ENCODE measurements at regions not wholly inside any gene's neighbourhood (a gene's known extent, or its start where the extent isn't known, plus 50 kb on each side); places are given as distances from the start of the nearest gene placed in this dataset.

GRCh38 chr5:34495178-34495577 lies 160.9 kb upstream of the RAI14 start:
- no peak overlapping the region for H3K27ac ChIP-seq
- TF ChIP-seq POLR2A (IDR thresholded peaks at IDR 0.05) (no peak), CTCF (IDR thresholded peaks at IDR 0.05) (no peak)
- H3K4me1 ChIP-seq, result peaks cover 0 to 26% (median 3%) of the 10 kb centered on the region in 4 donors
- H3K4me3 ChIP-seq, result no peak overlapping the region
- 55% methylated on average over 4 of the region's 4 CpGs for WGBS (ENCODE audit: insufficient coverage, low coverage, low lambda C conversion rate, missing lambda C conversion rate)
- ATAC-seq (no peak), DNase-seq (no peak)
- H3K9me3 ChIP-seq, result no peaks in the 10 kb centered on the region
- H3K36me3 ChIP-seq, result no peaks in the 10 kb centered on the region
- H3K27me3 ChIP-seq, result no peaks in the 10 kb centered on the region
- intact Hi-C loops (cut with DNase I), result no loop called here

DNA sequence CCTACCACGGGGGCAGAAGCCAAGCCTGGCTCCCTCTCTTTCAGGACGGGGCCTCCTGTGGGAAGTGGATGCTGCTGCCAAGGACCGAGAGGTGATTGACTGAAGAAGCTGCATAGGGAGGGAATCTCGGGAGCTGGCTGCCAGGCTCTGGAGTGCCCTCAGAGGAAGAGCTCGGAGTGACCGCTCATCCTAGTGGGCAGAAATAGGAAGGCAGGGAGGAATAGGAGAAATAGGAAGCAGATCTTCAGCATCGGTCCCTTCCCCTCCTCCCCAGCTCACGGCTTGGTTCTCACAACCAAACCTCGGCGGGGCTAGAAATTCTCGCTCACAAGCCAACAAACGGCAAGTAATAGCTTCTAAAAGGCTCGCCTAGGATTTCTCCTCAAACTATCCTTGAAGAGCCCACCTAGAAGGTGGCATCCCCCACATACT lies 159.9 kb upstream of the RAI14 start:
- H3K4me3 ChIP-seq, result no peak overlapping the region
- 80% methylated on average over 5 of the region's 13 CpGs for WGBS (ENCODE audit: insufficient coverage, low coverage, low lambda C conversion rate, missing lambda C conversion rate)
- intact Hi-C loops (cut with DNase I), result no loop called here
- no peaks in the 10 kb centered on the region for H3K27me3 ChIP-seq
- TF ChIP-seq CTCF (IDR thresholded peaks at IDR 0.05), result no peak
- no peak for TF ChIP-seq POLR2A (IDR thresholded peaks at IDR 0.05)
- ATAC-seq, result no peak
- no peaks in the 10 kb centered on the region for H3K9me3 ChIP-seq
- no peaks in the 10 kb centered on the region for H3K36me3 ChIP-seq
- no peak overlapping the region for H3K27ac ChIP-seq
- H3K4me1 ChIP-seq, result peaks cover 0 to 28% (median 7%) of the 10 kb centered on the region in 4 donors
- no peak for DNase-seq

DNA sequence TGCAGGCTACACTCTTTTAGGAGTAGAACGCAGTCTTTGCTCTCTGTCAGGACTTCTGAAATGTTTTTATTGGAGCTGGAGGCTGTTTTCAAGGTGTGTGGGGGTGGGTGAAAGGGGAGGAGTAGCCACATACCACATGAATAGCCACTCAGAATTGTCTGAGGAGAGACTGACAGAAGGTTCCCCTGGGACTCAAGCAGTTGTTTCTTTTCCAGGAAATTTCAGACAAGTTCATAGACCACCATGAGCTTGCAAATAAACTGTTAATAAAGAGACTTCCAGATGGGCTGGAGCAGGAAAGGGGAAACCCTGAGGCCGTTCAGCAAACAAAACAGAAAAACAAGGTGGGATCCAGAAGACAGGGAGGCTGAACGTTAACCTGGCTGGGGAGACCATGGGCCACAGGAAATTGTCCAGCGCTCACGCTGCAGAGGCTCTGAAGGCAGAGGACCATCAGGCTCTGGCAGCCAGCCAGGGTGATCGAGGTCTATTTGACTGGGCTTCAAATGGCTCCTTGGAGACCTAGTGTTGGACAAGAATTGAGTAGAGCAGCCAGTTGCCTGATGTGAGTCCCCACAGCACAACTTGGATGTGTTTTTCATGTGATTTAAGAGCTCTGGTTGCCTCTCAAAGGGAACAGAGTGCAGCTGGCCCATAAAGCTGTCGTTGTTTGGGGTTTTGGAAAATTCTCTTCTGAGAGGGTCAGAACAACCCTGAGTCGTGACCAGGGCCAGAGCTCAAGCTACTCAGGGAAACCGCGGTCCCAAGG lies 159.2 kb upstream of the RAI14 start:
- H3K27me3 ChIP-seq, result no peaks in the 10 kb centered on the region
- ATAC-seq, result no peak
- DNase-seq, result no peak

DNA sequence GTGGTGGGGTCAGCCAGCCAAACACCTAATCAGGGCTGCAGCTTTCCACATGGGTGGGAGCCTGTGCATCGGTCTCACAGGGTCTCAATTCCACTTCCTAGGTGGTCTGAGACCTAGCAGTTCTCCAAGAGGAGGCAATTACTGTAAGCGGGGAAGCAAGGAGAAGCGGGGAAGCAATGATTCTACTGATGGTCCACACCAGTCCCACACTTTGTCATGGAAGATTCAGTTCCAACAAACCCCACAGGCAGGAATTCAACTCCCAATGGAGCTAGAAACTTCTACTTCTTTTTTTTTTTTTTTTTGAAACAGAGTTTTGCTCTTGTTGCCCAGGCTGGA lies 158.7 kb upstream of the RAI14 start:
- Histone ChIP-seq H3K36me3 (no peaks in the 10 kb centered on the region), H3K4me3 (no peak overlapping the region), H3K27me3 (no peaks in the 10 kb centered on the region), H3K9me3 (no peaks in the 10 kb centered on the region), H3K4me1 (peaks cover 0 to 28% (median 7%) of the 10 kb centered on the region in 4 donors), H3K27ac (no peak overlapping the region)
- no peak for ATAC-seq
- intact Hi-C loops (cut with DNase I), result no loop called here
- no peak for DNase-seq
- TF ChIP-seq CTCF (IDR thresholded peaks at IDR 0.05) (no peak), POLR2A (IDR thresholded peaks at IDR 0.05) (no peak)
- 89% methylated on average over 3 of the region's 3 CpGs for WGBS (ENCODE audit: insufficient coverage, low coverage, low lambda C conversion rate, missing lambda C conversion rate)

More for the DNA sequence above, 159.2 kb upstream of the RAI14 start:
- intact Hi-C loops (cut with DNase I), result no loop called here
- no peaks in the 10 kb centered on the region for H3K9me3 ChIP-seq
- WGBS (ENCODE audit: insufficient coverage, low coverage, low lambda C conversion rate, missing lambda C conversion rate), result 42% methylated on average over 4 of the region's 10 CpGs
- no peak overlapping the region for H3K27ac ChIP-seq
- H3K4me1 ChIP-seq, result peaks cover 0 to 28% (median 7%) of the 10 kb centered on the region in 4 donors
- H3K4me3 ChIP-seq, result no peak overlapping the region
- no peak for TF ChIP-seq CTCF (IDR thresholded peaks at IDR 0.05)
- TF ChIP-seq POLR2A (IDR thresholded peaks at IDR 0.05), result no peak
- no peaks in the 10 kb centered on the region for H3K36me3 ChIP-seq

All from right lobe of liver (tissue), 6 donors.